HS-5 (cell line): ENCODE measurements at regions not wholly inside any gene's neighbourhood (a gene's known extent, or its start where the extent isn't known, plus 50 kb on each side); places are given as distances from the start of the nearest gene placed in this dataset.
"Not testable (repeated sequence)": the region's sequence is repeated elsewhere in the genome, so short reads cannot be mapped to it uniquely, and the experiment has no call there.

Source experiments
- DNase-seq: peaks from one replicate; pipeline ENCODE4 v3.0.0-alpha.2; 2012; ENCODE audit warnings: low read depth

DNA sequence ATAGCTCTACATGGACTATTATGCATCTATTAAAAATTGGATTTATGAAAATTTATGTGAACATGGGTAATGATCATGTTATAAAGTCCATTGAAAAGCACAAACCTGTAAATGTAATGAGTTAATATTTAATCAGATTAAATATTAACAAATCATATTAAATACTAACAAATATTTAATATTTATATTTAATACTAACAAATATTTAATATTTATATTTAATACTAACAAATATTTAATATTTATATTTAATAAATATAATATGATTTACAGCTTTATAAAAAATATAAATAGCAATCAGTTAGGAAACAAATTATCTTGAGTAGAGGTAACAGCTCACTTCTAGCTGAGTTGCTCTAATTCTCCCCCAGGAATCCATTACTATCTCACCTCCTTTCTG lies 758.0 kb upstream of the USP15 start:
- DNase-seq = no peak

DNA sequence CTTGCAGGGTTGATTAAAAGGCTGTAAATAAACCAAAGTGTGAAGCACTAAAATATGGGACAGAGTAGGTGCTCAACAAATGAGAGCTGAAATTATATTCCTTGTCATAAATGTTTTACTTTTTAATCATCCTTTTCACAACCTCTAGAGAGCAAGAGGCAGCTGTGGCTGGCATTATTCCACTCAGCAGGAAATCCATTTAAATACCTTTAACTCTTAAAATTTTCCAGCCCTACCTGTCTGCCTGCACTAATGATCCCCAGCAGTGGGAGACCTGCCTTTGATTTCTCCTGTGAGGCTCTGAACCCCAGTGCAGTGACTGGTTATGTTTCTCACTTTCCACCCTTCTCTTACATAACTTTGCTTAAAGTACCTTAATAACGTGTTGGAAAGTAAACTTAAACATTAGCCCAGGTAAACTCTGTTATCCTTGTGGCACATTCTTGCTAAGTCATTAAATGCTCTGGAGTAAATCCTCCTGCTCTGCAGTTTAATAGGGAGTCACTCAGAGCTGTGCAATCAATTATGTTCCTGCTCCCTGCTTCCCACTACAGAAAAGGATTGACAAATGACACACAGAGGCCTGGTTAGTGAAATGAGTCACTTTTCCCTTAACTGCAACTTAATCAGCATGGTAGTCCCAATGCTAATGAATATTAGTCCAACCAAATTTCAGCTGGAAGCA lies 755.7 kb upstream of the USP15 start:
- DNase-seq = no peak

DNA sequence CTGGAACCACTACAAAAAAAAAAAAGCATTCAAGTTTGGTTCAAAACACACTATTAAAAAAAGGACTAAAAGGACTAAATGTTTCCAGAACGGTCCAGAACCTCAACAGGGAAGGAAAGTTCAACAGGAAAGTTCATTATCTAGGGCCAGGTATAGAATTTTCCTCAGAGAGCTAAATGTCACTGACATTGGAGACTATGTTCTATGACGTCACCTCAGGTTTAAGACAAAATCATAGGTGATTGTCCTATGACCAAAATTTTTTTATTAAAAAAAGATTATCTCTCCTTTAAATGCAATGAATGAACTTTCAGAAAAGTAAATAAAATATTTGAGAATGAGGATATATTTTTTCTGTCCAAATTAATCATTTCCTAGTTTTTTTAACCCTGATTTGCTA lies 746.7 kb upstream of the USP15 start:
- no peak for DNase-seq

DNA sequence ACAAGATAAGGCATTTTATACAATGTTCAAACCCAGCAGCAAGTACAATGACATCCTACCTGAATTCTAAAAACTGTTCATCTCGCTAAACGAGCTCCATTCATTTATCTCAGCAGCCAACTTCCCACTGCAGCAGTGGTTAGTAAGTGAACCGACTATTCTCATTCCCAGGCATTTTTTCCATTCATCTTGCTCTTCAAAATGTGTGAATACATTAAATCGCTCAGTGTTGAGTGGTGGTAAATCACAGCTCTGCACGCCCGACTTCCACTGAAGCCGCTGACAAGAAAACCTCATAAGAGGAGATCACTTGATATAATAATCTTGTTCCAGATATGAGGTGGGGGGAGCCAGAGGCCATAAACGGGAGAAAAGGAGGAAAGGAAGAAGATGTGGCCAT lies 746.2 kb upstream of the USP15 start:
- no peak for DNase-seq

DNA sequence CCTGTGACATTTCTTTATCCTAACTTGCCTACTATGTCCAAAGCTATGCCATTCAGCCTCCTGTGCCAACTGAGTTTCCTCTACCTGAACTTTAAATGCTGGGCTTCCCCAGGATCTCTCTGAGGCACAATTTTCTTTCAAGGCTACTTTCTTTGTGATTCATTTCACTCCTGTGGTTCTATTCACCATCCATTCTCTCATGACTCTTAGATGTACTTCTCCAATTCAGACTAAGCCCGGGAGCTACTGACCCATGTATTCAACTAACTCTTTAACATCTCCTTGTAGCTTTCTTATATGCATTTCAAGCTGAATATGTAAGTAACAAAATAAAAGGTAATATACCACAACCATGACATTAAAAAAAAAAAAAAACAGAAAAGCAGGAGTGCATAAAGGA lies 738.9 kb upstream of the USP15 start:
- DNase-seq = no peak

DNA sequence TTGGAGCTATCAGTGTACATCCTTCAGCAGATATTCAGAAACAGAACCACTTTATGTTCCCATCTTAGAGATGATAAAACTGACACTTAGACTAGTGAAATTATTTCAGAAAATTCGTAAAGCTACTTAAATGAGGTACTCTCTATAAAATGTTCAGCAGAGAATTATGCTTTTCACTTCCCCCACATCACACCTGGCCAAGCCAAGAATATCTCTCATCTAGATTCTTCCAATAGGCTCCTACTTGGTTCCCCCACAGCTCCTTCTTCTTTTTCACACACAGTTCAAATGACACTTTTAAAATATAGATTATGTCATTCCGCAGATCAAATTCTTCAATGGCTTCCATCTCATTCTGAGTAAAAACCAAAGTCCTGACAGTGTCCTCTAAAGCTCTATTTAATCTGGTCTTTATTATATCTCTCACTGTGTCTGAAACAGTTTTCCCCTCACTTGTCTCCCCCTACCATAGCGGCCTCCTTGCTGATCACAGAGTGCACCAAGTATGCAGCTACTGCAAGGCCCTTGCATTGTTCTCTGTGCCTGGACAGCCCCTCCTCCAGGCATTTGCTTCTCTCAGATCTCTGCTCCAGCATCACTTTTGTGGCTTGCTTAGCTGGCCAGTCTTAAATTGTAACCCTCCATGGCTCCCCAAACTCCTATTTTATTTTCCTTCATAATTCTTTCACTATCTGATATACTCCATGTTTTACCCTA lies 736.8 kb upstream of the USP15 start:
- DNase-seq = no peak

DNA sequence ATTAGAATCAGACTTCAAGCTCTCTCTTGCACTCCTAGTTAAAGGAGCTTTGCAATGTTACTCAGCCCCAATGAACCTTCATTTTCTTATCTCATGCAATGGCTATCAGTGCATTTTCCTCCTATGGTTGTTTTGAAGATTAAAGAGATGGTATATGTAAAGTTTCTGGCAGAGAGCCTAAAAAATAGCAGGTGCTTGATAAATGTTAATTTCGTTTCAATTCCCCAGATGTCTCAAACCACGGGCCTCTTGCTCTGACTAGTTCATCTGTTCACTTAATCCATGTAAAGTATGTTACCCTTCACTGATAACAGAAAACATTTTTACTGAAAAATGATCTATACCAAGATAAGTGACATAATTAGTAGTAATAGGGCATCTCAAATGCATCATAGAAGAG lies 735.4 kb upstream of the USP15 start:
- DNase-seq = no peak

DNA sequence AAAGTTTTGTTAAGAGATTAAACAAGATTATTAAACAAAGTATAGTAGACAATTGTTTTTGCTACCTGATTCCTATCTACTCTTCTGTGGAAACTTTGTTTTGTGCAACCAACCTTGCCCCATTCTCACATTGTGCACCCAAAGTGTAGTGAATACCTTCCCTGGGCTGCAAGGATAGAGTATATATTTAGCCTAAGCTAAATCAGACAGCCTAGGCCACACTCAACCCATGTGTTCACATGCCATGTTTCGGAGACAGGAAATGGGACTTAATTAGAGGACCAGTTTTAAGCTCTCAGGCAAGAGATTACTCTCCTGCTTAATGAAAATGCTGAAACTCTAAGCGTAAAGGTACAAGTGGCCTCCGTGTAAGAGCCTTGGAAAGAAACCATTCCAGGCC lies 734.9 kb upstream of the USP15 start:
- no peak for DNase-seq

DNA sequence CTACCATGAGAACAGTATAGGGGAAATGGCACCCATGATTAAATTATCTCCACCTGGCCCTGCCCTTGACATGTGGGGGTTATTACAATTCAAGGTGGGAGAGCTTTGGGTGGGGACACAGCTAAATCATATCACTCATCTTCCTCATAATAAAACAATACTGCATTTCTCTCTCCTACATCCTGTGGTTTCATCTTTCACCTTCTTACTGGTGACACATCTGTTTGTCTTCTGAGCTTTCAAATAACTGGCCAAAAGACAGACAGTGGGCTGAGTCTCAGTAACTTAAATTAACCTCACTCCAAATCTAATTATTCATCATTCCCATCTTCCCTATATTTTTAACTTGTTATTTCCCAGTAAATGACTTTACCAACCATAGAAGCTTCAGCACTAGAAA lies 729.7 kb upstream of the USP15 start:
- DNase-seq = no peak

DNA sequence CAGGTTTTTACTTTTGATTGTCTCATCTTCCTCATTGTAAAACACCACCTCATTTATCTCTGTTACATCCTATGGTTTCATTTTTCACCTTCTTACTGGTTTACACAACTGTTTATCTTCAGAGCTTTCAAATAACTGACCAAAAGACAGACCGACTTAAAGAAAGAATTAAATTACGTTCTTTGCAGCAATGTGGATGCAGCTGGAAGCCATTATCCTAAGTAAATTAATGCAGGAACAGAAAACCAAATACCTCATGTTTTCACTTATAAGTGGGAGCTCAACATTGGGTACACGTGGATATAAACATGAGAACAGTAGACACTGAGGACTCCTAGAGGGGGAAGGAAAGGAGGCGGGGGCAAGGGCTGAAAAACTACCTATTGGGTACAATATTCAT lies 729.0 kb upstream of the USP15 start:
- no peak for DNase-seq

DNA sequence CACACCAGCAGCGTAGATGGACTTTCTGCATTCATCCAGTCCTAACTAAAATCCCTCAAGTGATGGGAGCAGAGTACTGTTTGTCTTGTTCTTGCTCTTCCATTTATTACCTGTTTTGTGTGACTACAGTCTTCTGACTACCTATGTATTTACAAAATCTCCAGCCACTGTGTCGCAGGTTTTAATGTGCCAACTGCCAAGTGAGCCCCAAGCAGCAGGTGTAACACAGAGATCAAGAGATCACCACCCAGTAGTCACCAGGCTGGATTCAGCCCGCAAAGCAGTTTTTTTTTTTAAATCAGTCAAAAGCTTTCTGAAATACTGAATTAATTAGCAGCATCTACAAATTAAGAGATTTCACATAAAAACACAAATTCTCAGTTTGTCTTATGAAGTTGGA lies 724.1 kb upstream of the USP15 start:
- no peak for DNase-seq

DNA sequence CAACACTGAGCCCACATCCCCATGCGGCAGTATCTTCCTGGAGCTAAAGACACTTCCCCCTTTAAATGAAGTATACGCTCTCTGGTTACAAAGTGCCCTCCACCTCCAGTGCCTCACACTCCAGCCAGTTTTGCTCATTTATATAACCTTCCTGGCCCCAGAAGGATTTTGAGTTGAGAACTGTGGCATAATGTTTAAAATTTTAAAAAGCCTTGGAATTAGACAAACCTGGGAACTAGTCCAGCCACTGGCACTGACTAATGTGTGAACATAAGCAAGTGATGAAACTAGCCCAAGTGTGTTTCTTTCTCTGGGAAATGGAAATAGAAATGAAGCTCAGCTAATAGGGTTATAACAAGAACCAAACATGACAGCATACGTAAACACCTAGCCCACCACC lies 723.7 kb upstream of the USP15 start:
- no peak for DNase-seq

DNA sequence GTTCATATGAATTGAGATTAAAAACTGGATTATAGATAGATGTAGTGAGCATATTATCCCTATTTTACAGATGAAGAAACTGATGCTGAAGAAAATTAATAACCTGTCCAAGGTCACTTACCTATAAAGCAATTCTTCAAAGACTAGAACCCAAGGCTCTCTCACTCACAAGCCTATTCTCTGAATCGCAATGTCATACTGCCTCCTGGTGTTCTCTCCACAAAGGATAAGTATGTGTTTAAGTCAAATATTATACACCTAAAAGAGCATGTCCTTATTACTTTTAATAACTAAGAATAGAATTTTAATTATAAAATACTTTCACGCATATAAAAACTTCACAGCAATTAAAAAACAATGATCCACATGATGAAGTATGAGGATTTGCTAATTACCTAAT lies 721.3 kb upstream of the USP15 start:
- DNase-seq = no peak

DNA sequence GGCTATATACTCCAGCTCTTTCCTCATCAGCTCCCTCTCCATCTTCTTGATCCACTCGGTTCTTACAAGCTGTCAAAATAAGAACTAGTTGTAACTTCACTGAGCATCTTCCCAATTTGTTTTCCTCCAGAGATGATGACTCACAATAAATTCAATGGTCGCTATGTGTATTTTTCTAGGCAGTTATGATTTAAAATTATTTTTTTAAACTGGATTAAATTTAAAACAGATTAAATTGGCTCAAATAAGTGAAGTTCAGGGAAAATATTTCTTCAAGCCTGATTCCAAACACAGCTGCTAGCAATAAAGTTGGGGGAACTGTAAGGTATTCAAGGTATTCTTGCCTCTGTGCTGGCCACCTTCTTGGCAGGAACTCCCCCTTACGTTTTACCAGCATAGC lies 717.7 kb upstream of the USP15 start:
- no peak for DNase-seq

DNA sequence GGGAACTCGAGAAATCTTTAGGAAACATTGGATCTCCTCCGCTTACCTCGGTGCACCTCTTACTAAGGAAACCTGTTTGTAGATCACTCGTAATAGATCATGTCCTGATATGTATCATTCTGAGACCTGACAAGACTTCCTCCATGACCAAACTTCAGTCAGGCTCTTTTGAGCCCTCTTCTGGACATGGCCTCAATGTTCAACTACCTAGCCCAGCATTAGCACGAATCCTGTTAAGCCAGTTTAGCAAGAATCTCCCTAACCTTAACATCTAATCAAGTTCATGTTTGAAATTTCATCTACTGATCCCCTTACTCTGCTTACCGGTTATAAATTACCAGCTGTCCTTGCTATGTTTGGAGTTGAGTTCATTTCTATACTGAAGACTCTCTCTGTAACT lies 713.9 kb upstream of the USP15 start:
- no peak for DNase-seq

DNA sequence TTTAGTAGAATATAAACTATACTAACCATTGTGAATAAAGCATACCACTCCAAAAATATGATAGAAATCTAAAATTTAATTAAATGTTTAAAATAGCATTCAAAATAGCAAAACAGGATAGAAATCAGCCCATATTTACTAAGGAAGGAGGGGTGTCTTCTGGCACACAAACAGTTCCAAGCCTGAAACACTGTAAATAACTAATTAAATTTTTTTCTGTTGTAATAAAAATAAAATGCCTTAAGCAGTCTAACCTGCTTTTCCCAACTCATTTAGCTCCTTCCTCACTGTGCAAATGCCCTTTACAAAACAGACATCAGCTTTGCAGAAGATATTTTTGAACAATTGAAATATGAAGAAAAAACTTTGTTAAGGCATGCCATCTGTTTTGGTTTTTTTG lies 707.1 kb upstream of the USP15 start:
- DNase-seq = no peak

DNA sequence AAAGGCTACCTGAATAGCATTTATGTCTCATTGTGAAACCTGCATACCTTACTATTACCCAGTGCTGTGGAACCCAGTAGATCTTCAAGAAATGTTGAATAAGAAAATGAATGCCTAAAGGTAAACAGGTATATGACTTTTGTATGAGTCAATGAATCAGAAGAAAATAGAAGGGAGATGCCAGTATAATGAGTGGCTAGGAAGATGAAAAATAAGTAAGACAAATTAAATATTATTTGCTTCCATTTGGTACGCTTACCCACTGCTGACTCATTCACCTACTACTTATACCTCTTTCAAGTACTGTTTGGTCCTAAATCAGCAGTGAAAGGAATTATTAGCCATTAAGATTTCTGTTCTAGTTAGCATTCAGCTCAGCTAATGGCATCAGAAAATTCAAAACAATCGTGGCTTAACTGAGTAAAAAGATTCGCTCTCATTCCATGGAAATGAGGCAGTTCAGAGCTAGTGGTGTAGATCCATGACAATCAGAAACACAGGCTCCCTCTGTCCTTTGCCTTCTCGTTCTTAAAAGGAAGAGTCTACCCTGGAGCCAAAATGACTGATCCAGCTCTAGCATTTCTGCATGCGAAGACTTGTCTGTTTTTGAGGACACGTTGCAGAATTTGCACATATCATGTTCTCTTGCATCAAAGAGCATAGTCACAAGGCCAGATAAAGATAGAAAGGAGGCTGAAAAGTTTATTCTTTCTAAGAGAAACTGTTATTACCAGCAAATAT lies 705.8 kb upstream of the USP15 start:
- no peak for DNase-seq

DNA sequence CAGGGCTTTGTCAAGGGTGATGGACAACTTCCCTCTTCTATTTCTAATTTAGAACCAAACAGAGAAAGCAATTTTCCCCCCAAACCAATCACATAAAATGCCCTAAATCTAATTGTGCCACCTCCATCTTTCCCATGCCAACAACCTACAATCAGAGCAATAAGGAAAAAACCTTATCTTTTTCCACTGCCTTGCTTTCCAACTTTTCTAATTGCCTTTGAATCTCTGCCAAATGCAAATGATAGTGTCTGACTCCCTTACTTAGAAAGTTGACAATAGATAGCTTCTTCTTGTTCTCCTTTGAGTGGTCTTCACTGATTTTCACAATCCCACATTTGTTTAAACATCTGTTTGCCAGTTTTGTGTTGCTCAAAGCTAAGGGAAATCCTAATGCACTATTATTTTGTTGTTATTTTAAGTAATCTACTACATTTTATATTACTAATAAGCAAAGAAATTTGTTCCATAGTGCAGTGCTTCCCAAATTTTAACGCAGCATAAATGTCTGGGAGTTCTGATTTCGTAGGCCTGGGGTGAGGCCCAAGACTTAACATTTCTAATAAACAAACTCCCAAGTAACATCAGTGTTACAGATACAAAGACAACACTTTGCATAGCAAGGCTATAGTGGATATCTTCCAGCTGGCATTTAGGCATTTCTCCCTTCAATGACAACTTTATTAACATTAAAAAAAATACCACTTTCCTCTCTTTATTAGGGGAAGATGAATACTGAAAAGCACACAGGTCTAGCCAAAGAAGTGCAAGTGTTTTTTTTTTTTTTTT lies 696.3 kb upstream of the USP15 start:
- DNase-seq = no peak

DNA sequence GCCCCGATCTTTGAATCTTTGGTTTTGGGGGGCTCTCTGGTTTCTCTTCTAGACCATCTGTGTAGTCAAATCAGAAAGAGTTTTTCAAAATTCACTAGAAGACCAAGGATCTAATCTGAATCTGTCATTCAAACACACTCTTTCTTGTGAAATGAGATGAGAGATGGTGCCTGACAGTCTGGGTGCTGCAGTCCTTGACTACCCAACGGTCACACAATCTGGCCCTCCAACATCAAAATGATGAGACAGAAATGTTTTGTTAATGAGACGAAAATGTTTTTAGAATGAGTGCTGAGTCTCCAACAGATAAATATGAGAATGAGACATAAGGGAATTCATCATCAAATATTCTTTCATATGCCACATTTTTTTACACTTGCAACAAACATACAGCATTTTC lies 695.7 kb upstream of the USP15 start:
- no peak for DNase-seq

DNA sequence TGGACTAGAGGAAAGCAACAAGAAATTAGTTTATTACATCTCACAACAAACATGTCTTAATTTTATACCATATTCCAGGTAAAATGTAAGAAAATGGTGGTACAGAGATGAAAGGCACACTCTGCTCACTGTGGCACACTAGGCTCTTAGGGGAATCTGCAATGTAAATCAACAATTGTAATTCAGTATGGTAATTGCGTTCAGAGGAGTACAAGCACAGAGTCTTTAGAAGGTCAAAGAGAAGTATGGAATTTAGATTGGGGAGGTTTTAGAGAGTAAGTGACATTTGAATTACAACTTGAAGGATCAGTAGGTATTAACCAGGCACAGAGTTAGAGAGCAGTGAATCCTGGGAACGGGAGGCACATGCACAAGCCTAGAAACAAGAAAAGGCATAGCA lies 694.0 kb upstream of the USP15 start:
- no peak for DNase-seq

DNA sequence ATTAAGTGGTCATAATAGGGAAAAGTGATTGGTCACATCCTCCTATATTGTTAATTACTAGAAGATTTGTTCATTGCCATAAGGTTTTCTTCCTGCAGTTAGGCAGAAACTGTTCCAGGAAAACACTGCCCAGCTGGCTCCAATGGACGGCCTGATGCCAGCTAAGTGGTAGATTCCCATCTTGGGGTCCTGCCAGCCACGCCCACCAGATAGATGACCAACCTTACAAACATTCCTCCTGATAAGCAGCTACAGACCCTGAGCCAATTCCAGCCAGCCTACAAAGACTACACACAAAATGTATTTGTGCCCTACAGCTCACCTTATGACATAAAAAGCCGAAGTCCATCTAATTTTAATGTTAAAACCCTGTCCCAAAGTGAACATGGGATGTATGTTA lies 685.9 kb upstream of the USP15 start:
- no peak for DNase-seq

DNA sequence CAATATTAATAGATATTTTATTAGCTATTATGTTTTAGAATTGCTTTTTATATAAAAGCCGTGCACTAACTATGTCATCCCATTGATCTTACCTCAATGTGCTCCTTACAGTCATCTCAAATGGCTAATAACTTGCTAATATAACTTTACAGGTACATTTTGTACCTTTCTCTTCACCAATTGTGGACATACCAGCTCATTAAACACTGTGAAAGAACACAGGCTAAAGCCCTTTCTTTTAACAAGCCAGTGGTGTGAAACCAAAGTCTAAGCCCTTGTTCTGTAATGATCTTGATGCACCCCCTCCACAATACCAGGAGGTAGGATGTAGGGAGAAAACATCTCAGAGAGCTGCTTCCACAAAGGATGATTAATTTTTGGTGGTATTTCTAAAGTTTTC lies 675.3 kb upstream of the USP15 start:
- no peak for DNase-seq

DNA sequence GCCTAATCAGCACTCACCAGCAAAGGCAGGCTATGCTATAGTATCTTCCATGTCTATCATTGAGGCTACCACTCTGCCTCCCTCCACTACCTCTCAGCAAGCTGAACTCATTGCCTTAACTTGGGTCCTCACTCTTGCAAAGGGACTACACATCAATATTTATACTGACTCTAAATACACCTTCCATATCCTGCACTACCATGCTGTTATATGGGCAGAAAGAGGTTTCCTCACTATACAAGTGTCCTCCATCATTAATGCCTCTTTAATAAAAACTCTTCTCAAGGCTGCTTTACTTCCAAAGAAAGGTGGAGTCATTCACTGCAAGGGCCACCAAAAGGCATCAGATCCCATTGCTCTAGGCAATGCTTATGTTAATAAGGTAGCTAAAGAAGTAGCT lies 669.3 kb upstream of the USP15 start:
- not testable (repeated sequence) for DNase-seq
